ENCODE measurements at regions not wholly inside any gene's neighbourhood (a gene's known extent, or its start where the extent isn't known, plus 50 kb on each side); places are given as distances from the start of the nearest gene placed in this dataset.

- no peak for DNase-seq
- Histone ChIP-seq H3K4me3 (ENCODE audit: low read depth, low read length) (no peak overlapping the region), H3K36me3 (no peaks in the 10 kb centered on the region), H3K27me3 (ENCODE audit: insufficient read depth, low read depth, severe bottlenecking) (no peaks in the 10 kb centered on the region), H3K27ac (no peak overlapping the region), H3K9me3 (ENCODE audit: severe bottlenecking) (no peaks in the 10 kb centered on the region)
- TF ChIP-seq, protein P1, sequence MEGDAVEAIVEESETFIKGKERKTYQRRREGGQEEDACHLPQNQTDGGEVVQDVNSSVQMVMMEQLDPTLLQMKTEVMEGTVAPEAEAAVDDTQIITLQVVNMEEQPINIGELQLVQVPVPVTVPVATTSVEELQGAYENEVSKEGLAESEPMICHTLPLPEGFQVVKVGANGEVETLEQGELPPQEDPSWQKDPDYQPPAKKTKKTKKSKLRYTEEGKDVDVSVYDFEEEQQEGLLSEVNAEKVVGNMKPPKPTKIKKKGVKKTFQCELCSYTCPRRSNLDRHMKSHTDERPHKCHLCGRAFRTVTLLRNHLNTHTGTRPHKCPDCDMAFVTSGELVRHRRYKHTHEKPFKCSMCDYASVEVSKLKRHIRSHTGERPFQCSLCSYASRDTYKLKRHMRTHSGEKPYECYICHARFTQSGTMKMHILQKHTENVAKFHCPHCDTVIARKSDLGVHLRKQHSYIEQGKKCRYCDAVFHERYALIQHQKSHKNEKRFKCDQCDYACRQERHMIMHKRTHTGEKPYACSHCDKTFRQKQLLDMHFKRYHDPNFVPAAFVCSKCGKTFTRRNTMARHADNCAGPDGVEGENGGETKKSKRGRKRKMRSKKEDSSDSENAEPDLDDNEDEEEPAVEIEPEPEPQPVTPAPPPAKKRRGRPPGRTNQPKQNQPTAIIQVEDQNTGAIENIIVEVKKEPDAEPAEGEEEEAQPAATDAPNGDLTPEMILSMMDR (IDR thresholded peaks at IDR 0.05; ENCODE audit: low read depth, low read length), result no peak
These were observed 202.3 kb downstream of the MYCN start for GRCh38 chr2:16142383-16143361.

- Histone ChIP-seq H3K27ac (no peak overlapping the region), H3K9me3 (ENCODE audit: severe bottlenecking) (no peaks in the 10 kb centered on the region), H3K36me3 (no peaks in the 10 kb centered on the region), H3K27me3 (ENCODE audit: insufficient read depth, low read depth, severe bottlenecking) (no peaks in the 10 kb centered on the region), H3K4me3 (ENCODE audit: low read depth, low read length) (no peak overlapping the region)
- no peak for DNase-seq
- TF ChIP-seq, protein P1 (IDR thresholded peaks at IDR 0.05; ENCODE audit: low read depth, low read length), result no peak
These were observed 201.2 kb downstream of the MYCN start for GRCh38 chr2:16141641-16141921.

- Histone ChIP-seq H3K4me3 (ENCODE audit: low read depth, low read length) (no peak overlapping the region), H3K27me3 (ENCODE audit: insufficient read depth, low read depth, severe bottlenecking) (no peaks in the 10 kb centered on the region), H3K9me3 (ENCODE audit: severe bottlenecking) (peaks cover 2% of the 10 kb centered on the region), H3K27ac (no peak overlapping the region), H3K36me3 (no peaks in the 10 kb centered on the region)
- TF ChIP-seq, protein P1 (IDR thresholded peaks at IDR 0.05; ENCODE audit: low read depth, low read length), result no peak
- peak; percentile 1 for DNase-seq
These were observed 200.7 kb downstream of the MYCN start for GRCh38 chr2:16140771-16141640.

GRCh38 chr2:16139663-16140615 is 199.6 kb downstream of the MYCN start:
- H3K27ac ChIP-seq, result no peak overlapping the region
- no peaks in the 10 kb centered on the region for H3K36me3 ChIP-seq
- no peak for DNase-seq
- TF ChIP-seq, protein P1 (IDR thresholded peaks at IDR 0.05; ENCODE audit: low read depth, low read length), result no peak
- no peaks in the 10 kb centered on the region for H3K27me3 ChIP-seq (ENCODE audit: insufficient read depth, low read depth, severe bottlenecking)
- H3K9me3 ChIP-seq (ENCODE audit: severe bottlenecking), result peaks cover 6% of the 10 kb centered on the region
- H3K4me3 ChIP-seq (ENCODE audit: low read depth, low read length), result no peak overlapping the region

Measured in WERI-Rb-1 (cell line).